ENCODE measurements at regions not wholly inside any gene's neighbourhood (a gene's known extent, or its start where the extent isn't known, plus 50 kb on each side); places are given as distances from the start of the nearest gene placed in this dataset.

DNA sequence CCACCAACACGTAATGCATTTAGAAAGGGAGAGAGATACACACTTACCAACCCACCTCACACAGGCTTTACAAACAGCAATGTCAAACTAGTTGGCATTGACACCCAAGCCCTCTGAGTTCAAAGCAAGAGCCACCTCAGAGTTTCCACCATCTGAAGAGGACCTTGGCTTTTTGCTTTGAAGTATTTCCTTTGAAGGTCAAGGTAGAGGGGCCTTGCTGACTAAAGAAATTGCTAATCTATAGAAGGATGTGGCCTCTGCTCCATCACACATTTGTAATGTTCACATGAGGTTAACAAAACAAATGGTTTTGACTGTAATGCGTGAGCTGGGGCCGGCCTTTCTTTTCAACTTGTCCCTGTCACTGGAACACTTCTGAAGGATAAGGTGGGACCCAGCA lies 117.7 kb downstream of the POLR2M start:
- H4K20me1 ChIP-seq (ENCODE audit: insufficient read depth, low read length): no peaks in the 10 kb centered on the region
- no peaks in the 10 kb centered on the region for H3K4me1 ChIP-seq (ENCODE audit: insufficient read depth, low read length)
- no peak for TF ChIP-seq CTCF (IDR thresholded peaks at IDR 0.05; ENCODE audit: extremely low read depth, low read depth, low read length)
- no peaks in the 10 kb centered on the region for H3K36me3 ChIP-seq (ENCODE audit: insufficient read depth, low read length)
- no peak for DNase-seq (ENCODE audit: insufficient read length, low spot score, missing footprints)
- H3K79me2 ChIP-seq (ENCODE audit: insufficient read depth, low read length): no peaks in the 10 kb centered on the region
- H3K27ac ChIP-seq (ENCODE audit: low read depth, low read length): no peak overlapping the region
- H3K27me3 ChIP-seq (ENCODE audit: insufficient read depth, low read length): peaks cover 6% of the 10 kb centered on the region
- H3K4me2 ChIP-seq (ENCODE audit: insufficient read depth, low read length): no peak overlapping the region
- H3K4me3 ChIP-seq (ENCODE audit: insufficient read depth, low read length): no peak overlapping the region
- no peak overlapping the region for H2AFZ ChIP-seq (ENCODE audit: low read length)
- H3K9me3 ChIP-seq (ENCODE audit: low read depth, low read length): no peaks in the 10 kb centered on the region

DNA sequence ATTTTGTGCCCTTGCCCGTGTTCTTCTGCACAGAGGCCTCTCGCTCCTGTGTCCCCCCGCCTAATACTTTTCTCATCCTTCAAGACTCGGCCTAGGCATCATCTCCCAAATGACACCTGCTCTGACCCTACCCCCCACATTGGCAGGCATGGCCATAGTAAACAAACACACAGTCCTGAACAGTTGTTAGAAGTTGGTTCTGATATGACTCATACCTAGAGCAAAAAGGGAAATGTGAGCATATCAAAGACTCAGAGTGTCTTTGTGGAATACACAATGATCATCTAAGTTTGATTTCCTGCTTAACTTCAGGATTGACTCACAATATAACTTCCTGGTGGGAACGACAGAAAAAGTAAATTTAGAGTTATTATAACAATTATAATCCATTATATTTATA lies 120.5 kb downstream of the POLR2M start:
- no peak overlapping the region for H3K4me3 ChIP-seq (ENCODE audit: insufficient read depth, low read length)
- no peak for DNase-seq (ENCODE audit: insufficient read length, low spot score, missing footprints)
- H3K27me3 ChIP-seq (ENCODE audit: insufficient read depth, low read length): peaks cover 9% of the 10 kb centered on the region
- H3K27ac ChIP-seq (ENCODE audit: low read depth, low read length): no peak overlapping the region
- H4K20me1 ChIP-seq (ENCODE audit: insufficient read depth, low read length): no peaks in the 10 kb centered on the region
- no peak for TF ChIP-seq CTCF (IDR thresholded peaks at IDR 0.05; ENCODE audit: extremely low read depth, low read depth, low read length)
- H3K79me2 ChIP-seq (ENCODE audit: insufficient read depth, low read length): no peaks in the 10 kb centered on the region
- no peak overlapping the region for H3K4me2 ChIP-seq (ENCODE audit: insufficient read depth, low read length)
- H3K9me3 ChIP-seq (ENCODE audit: low read depth, low read length): no peaks in the 10 kb centered on the region
- H3K36me3 ChIP-seq (ENCODE audit: insufficient read depth, low read length): no peaks in the 10 kb centered on the region
- H3K4me1 ChIP-seq (ENCODE audit: insufficient read depth, low read length): no peaks in the 10 kb centered on the region
- no peak overlapping the region for H2AFZ ChIP-seq (ENCODE audit: low read length)

- Histone ChIP-seq H3K9me3 (ENCODE audit: low read depth, low read length) (no peaks in the 10 kb centered on the region), H2AFZ (ENCODE audit: low read length) (no peak overlapping the region), H3K79me2 (ENCODE audit: insufficient read depth, low read length) (no peaks in the 10 kb centered on the region), H3K4me2 (ENCODE audit: insufficient read depth, low read length) (no peak overlapping the region), H3K4me1 (ENCODE audit: insufficient read depth, low read length) (no peaks in the 10 kb centered on the region), H3K27ac (ENCODE audit: low read depth, low read length) (no peak overlapping the region), H4K20me1 (ENCODE audit: insufficient read depth, low read length) (no peaks in the 10 kb centered on the region), H3K4me3 (ENCODE audit: insufficient read depth, low read length) (no peak overlapping the region), H3K36me3 (ENCODE audit: insufficient read depth, low read length) (no peaks in the 10 kb centered on the region), H3K27me3 (ENCODE audit: insufficient read depth, low read length) (peaks cover 6% of the 10 kb centered on the region)
- no peak for DNase-seq (ENCODE audit: insufficient read length, low spot score, missing footprints)
- TF ChIP-seq CTCF (IDR thresholded peaks at IDR 0.05; ENCODE audit: extremely low read depth, low read depth, low read length): no peak
Observed at GRCh38 chr15:57827971-57828370, 121.5 kb downstream of the POLR2M start.

- Histone ChIP-seq H3K36me3 (ENCODE audit: insufficient read depth, low read length) (no peaks in the 10 kb centered on the region), H4K20me1 (ENCODE audit: insufficient read depth, low read length) (no peaks in the 10 kb centered on the region), H3K4me1 (ENCODE audit: insufficient read depth, low read length) (no peaks in the 10 kb centered on the region), H3K4me2 (ENCODE audit: insufficient read depth, low read length) (no peak overlapping the region), H2AFZ (ENCODE audit: low read length) (no peak overlapping the region), H3K79me2 (ENCODE audit: insufficient read depth, low read length) (no peaks in the 10 kb centered on the region), H3K27me3 (ENCODE audit: insufficient read depth, low read length) (peaks cover 9% of the 10 kb centered on the region), H3K27ac (ENCODE audit: low read depth, low read length) (no peak overlapping the region), H3K9me3 (ENCODE audit: low read depth, low read length) (no peaks in the 10 kb centered on the region), H3K4me3 (ENCODE audit: insufficient read depth, low read length) (no peak overlapping the region)
- no peak for DNase-seq (ENCODE audit: insufficient read length, low spot score, missing footprints)
- no peak for TF ChIP-seq CTCF (IDR thresholded peaks at IDR 0.05; ENCODE audit: extremely low read depth, low read depth, low read length)
Observed at GRCh38 chr15:57832183-57832582, 125.7 kb downstream of the POLR2M start.

All from osteoblast (primary cell).